NCI-H2081 treated with DMSO at 0.1 percent for 48 hours (cell line): ENCODE measurements at regions not wholly inside any gene's neighbourhood (a gene's known extent, or its start where the extent isn't known, plus 50 kb on each side); places are given as distances from the start of the nearest gene placed in this dataset.

Experiments
- DNase-seq: peaks from one replicate; lab custom pipeline; 2025; lab: John Stamatoyannopoulos, UW

- no peak for DNase-seq
Measured at GRCh38 chr4:176843710-176844109, 51.0 kb upstream of the VEGFC start.

GRCh38 chr4:176844448-176844847 lies 51.7 kb upstream of the VEGFC start:
- DNase-seq = no peak

- DNase-seq = no peak
Measured at GRCh38 chr4:176845636-176846035, 52.9 kb upstream of the VEGFC start.

- no peak for DNase-seq
Measured at GRCh38 chr4:176849076-176849475, 56.4 kb upstream of the VEGFC start.

GRCh38 chr4:176850436-176850835 lies 57.7 kb upstream of the VEGFC start:
- no peak for DNase-seq

- no peak for DNase-seq
Measured at GRCh38 chr4:176856421-176856820, 63.7 kb upstream of the VEGFC start.

GRCh38 chr4:176858839-176859238 lies 66.1 kb upstream of the VEGFC start:
- no peak for DNase-seq

GRCh38 chr4:176864238-176864637 lies 71.5 kb upstream of the VEGFC start:
- no peak for DNase-seq

GRCh38 chr4:176868676-176869075 lies 76.0 kb upstream of the VEGFC start:
- DNase-seq = no peak

- DNase-seq = no peak
Measured at GRCh38 chr4:176872461-176872860, 79.7 kb upstream of the VEGFC start.

- no peak for DNase-seq
Measured at GRCh38 chr4:176874721-176875445, 82.2 kb upstream of the VEGFC start.

GRCh38 chr4:176875446-176875930 lies 82.8 kb upstream of the VEGFC start:
- DNase-seq = no peak

- no peak for DNase-seq
Measured at GRCh38 chr4:176879380-176880116, 86.8 kb upstream of the VEGFC start.

GRCh38 chr4:176882206-176882605 lies 89.5 kb upstream of the VEGFC start:
- DNase-seq = no peak

GRCh38 chr4:176883108-176883550 lies 90.4 kb upstream of the VEGFC start:
- no peak for DNase-seq

- no peak for DNase-seq
Measured at GRCh38 chr4:176883681-176884418, 91.1 kb upstream of the VEGFC start.

- no peak for DNase-seq
Measured at GRCh38 chr4:176885224-176885623, 92.5 kb upstream of the VEGFC start.

- DNase-seq = no peak
Measured at GRCh38 chr4:176886135-176886534, 93.4 kb upstream of the VEGFC start.

GRCh38 chr4:176889776-176890175 lies 97.1 kb upstream of the VEGFC start:
- no peak for DNase-seq

GRCh38 chr4:176894498-176894897 lies 101.8 kb upstream of the VEGFC start:
- no peak for DNase-seq

- no peak for DNase-seq
Measured at GRCh38 chr4:176896211-176896610, 103.5 kb upstream of the VEGFC start.

GRCh38 chr4:176897226-176897625 lies 104.5 kb upstream of the VEGFC start:
- DNase-seq = no peak

GRCh38 chr4:176898791-176899190 lies 106.1 kb upstream of the VEGFC start:
- DNase-seq = no peak
